Keratinocyte (primary cell): ENCODE measurements at regions not wholly inside any gene's neighbourhood (a gene's known extent, or its start where the extent isn't known, plus 50 kb on each side); places are given as distances from the start of the nearest gene placed in this dataset.

Experiments used
- DNase-seq: peaks from one replicate; pipeline ENCODE4 v3.0.0-alpha.2; 2011; ENCODE audit warnings: low read depth, missing footprints, low spot score
- FAIRE-seq: peaks from 2 replicates; lab custom pipeline; 2011; peaks lifted over from hg19 to GRCh38; lab: Jason Lieb, UNC
- H2AFZ ChIP-seq: 2 replicates; pipeline ENCODE4 v1.6.0; 2012; ENCODE audit warnings: low read length, control low read depth, inconsistent platforms; ENCODE audit not compliant: control insufficient read depth
- H3K27ac ChIP-seq: 2 replicates; pipeline ENCODE4 v1.5.1; 2011; ENCODE audit warnings: low read length; ENCODE audit not compliant: control insufficient read depth, insufficient read depth
- H3K27me3 ChIP-seq: 3 replicates; pipeline ENCODE4 v1.6.0; 2011; ENCODE audit warnings: low read length; ENCODE audit not compliant: control insufficient read depth, insufficient read depth; ENCODE audit errors: extremely low read depth
- H3K36me3 ChIP-seq, 2 experiments: 2 replicates in 1 of 2; 3 replicates in 1 of 2; pipeline ENCODE4 v1.5.1; 2011; ENCODE audit warnings: low read length in 2 of 2, mild to moderate bottlenecking in 1 of 2; ENCODE audit not compliant: control insufficient read depth in 2 of 2, insufficient read depth in 2 of 2; ENCODE audit errors: extremely low read depth in 1 of 2
- H3K4me1 ChIP-seq: 3 replicates; pipeline ENCODE4 v1.5.1; 2011; ENCODE audit warnings: low read length; ENCODE audit not compliant: control insufficient read depth, insufficient read depth; ENCODE audit errors: extremely low read depth
- H3K4me2 ChIP-seq: 3 replicates; pipeline ENCODE4 v1.6.0; 2011; ENCODE audit warnings: low read depth, low read length; ENCODE audit not compliant: control insufficient read depth, insufficient read depth; ENCODE audit errors: extremely low read depth
- H3K4me3 ChIP-seq, 3 experiments: fragments of 200-600 bp in 1 of 3; sonication (generic) in 1 of 3; 2 replicates in 2 of 3; 3 replicates in 1 of 3; pipeline ENCODE4 v1.5.1; 2011 to 2016; ENCODE audit warnings: low read length in 3 of 3, mild to moderate bottlenecking in 3 of 3, control low read depth in 2 of 3, inconsistent platforms in 1 of 3, low read depth in 1 of 3, mixed read lengths in 1 of 3, mixed run types in 1 of 3, moderate library complexity in 1 of 3; ENCODE audit not compliant: control insufficient read depth in 2 of 3, insufficient read depth in 2 of 3; ENCODE audit errors: extremely low read depth in 1 of 3
- H3K79me2 ChIP-seq: 2 replicates; pipeline ENCODE4 v1.6.0; 2012; ENCODE audit warnings: low read length; ENCODE audit not compliant: control insufficient read depth, insufficient read depth
- H3K9ac ChIP-seq: 3 replicates; pipeline ENCODE4 v1.6.0; 2011; ENCODE audit warnings: low read length; ENCODE audit not compliant: control insufficient read depth, insufficient read depth; ENCODE audit errors: extremely low read depth
- H3K9me1 ChIP-seq: 3 replicates; pipeline ENCODE4 v1.6.0; 2011; ENCODE audit warnings: low read length; ENCODE audit not compliant: control insufficient read depth, insufficient read depth; ENCODE audit errors: extremely low read depth
- H3K9me3 ChIP-seq: 2 replicates; pipeline ENCODE4 v1.5.1; 2012; ENCODE audit warnings: low read depth, low read length; ENCODE audit not compliant: control insufficient read depth
- H4K20me1 ChIP-seq: 3 replicates; pipeline ENCODE4 v1.6.0; 2011; ENCODE audit warnings: low read length; ENCODE audit not compliant: control insufficient read depth, insufficient read depth; ENCODE audit errors: extremely low read depth
- EZH2 ChIP-seq: IDR thresholded peaks from one replicate; pipeline ENCODE4 v1.6.1; 2012; ENCODE audit warnings: inconsistent platforms, mild to moderate bottlenecking, low read length, moderate library complexity
- dilution Hi-C: fragments of 300-500 bp; cut with MboI; formaldehyde crosslinking; loops from one replicate; pipeline ENCODE4 v1.7.0; 2020; ENCODE audit warnings: low sequenced_read_pairs; ENCODE audit not compliant: extremely low pct_ligation_motif_present
- TF ChIP-seq, protein P1 (sequence below), 3 experiments: IDR thresholded peaks in 1 of 3; conservative IDR thresholded peaks in 1 of 3; optimal IDR thresholded peaks in 1 of 3; 2 replicates in 2 of 3; 3 replicates in 1 of 3; pipeline versions ENCODE3 to v1.5.1; 2011; ENCODE audit warnings: low read length in 3 of 3, mild to moderate bottlenecking in 3 of 3, moderate library complexity in 2 of 3, control low read depth in 1 of 3, inconsistent platforms in 1 of 3; ENCODE audit not compliant: insufficient read depth in 2 of 3; ENCODE audit errors: extremely low read depth in 1 of 3

- Histone ChIP-seq H3K4me1 (no peaks in the 10 kb centered on the region), H3K36me3 (no peaks in the 10 kb centered on the region), H3K9ac (no peak overlapping the region), H3K9me3 (no peaks in the 10 kb centered on the region), H4K20me1 (no peaks in the 10 kb centered on the region), H3K9me1 (no peaks in the 10 kb centered on the region), H3K27me3 (no peaks in the 10 kb centered on the region), H3K4me2 (no peak overlapping the region), H3K27ac (no peak overlapping the region), H2AFZ (no peak overlapping the region), H3K79me2 (no peaks in the 10 kb centered on the region), H3K4me3 (no peak overlapping the region)
- DNase-seq (no peak), FAIRE-seq (no peak)
- TF ChIP-seq, protein P1, sequence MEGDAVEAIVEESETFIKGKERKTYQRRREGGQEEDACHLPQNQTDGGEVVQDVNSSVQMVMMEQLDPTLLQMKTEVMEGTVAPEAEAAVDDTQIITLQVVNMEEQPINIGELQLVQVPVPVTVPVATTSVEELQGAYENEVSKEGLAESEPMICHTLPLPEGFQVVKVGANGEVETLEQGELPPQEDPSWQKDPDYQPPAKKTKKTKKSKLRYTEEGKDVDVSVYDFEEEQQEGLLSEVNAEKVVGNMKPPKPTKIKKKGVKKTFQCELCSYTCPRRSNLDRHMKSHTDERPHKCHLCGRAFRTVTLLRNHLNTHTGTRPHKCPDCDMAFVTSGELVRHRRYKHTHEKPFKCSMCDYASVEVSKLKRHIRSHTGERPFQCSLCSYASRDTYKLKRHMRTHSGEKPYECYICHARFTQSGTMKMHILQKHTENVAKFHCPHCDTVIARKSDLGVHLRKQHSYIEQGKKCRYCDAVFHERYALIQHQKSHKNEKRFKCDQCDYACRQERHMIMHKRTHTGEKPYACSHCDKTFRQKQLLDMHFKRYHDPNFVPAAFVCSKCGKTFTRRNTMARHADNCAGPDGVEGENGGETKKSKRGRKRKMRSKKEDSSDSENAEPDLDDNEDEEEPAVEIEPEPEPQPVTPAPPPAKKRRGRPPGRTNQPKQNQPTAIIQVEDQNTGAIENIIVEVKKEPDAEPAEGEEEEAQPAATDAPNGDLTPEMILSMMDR (optimal IDR thresholded peaks at IDR 0.05 in 1 of 3, IDR thresholded peaks at IDR 0.05 in 1 of 3, conservative IDR thresholded peaks at IDR 0.05 in 1 of 3; ENCODE audit: extremely low read depth in 1 of 3, insufficient read depth in 2 of 3, low read length in 3 of 3), result no peak
- no peak for TF ChIP-seq EZH2
- dilution Hi-C loops, result no loop called here
Measured at GRCh38 chr3:1775321-1775720, 323.3 kb upstream of the CNTN4 start.

DNA sequence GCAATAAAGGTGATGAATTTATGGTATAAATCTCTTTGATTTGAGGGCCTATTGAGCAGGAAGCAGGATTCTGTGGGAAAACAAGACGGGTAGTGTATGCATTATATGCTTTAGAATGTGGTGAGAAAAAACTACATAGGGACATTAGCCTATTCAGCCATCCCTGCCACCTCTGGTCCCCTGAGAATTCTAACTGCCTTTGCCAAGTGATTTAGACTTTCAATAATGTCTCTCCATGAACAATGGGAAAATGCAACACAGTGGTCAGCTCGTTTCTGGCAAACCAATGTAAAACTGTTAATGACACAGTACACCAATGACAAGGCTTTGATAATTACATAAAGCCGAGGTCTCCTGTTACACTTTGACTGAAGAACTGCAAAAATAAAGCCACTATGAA, 314.7 kb upstream of the CNTN4 start:
- H3K79me2 ChIP-seq, result no peaks in the 10 kb centered on the region
- no peaks in the 10 kb centered on the region for H3K27me3 ChIP-seq
- no peak overlapping the region for H3K9ac ChIP-seq
- TF ChIP-seq, protein P1 (optimal IDR thresholded peaks at IDR 0.05 in 1 of 3, IDR thresholded peaks at IDR 0.05 in 1 of 3, conservative IDR thresholded peaks at IDR 0.05 in 1 of 3; ENCODE audit: extremely low read depth in 1 of 3, insufficient read depth in 2 of 3, low read length in 3 of 3), result no peak
- TF ChIP-seq EZH2, result no peak
- no peaks in the 10 kb centered on the region for H3K4me1 ChIP-seq
- dilution Hi-C loops, result no loop called here
- no peak overlapping the region for H3K4me2 ChIP-seq
- no peak overlapping the region for H3K27ac ChIP-seq
- H3K4me3 ChIP-seq, result no peak overlapping the region
- H3K9me3 ChIP-seq, result no peaks in the 10 kb centered on the region
- no peaks in the 10 kb centered on the region for H4K20me1 ChIP-seq
- FAIRE-seq (no peak), DNase-seq (no peak)
- H3K9me1 ChIP-seq, result no peaks in the 10 kb centered on the region
- H2AFZ ChIP-seq, result no peak overlapping the region
- H3K36me3 ChIP-seq, result no peaks in the 10 kb centered on the region
